HG03469 (cell line): ENCODE measurements at regions not wholly inside any gene's neighbourhood (a gene's known extent, or its start where the extent isn't known, plus 50 kb on each side); places are given as distances from the start of the nearest gene placed in this dataset.

Experiments used
- ATAC-seq: cut with Tn5 transposase; IDR thresholded peaks from one replicate; pipeline ENCODE4 v1.9.1; 2021; ENCODE audit warnings: mild to moderate bottlenecking, moderate library complexity, moderate number of reproducible peaks; ENCODE audit not compliant: unreplicated experiment

DNA sequence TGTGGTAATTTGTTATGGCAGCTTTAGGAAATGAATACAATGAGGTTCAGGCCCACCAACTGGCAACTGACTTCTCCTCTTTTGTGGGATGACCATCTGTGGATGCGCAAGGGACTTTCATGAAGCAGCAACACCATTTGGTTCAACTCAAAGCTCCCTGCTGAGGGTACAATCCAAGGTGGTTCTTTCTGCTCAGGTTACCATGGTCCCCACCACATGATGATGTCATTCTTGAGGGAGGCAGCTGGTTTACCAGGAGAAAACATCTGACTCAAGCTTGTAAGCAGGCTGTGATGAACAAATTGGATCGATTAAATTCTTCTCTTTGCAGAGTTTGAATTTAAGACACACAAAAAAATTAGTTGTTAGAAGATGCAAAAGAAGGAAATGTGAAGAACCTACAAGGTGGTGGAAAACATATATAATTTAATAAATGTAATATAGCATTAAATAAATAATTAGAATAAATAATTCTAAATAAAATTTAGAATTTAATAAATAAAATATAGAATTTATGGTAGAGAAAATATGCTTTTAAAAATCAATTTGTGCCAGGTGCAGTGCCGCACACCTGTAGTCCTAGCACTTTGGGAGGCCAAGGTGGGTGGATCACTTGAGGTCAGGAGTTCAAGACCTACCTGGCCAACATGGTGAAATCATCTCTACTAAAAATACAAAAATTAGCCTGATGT is 67.6 kb upstream of the ANKFN1 start:
- ATAC-seq = no peak

DNA sequence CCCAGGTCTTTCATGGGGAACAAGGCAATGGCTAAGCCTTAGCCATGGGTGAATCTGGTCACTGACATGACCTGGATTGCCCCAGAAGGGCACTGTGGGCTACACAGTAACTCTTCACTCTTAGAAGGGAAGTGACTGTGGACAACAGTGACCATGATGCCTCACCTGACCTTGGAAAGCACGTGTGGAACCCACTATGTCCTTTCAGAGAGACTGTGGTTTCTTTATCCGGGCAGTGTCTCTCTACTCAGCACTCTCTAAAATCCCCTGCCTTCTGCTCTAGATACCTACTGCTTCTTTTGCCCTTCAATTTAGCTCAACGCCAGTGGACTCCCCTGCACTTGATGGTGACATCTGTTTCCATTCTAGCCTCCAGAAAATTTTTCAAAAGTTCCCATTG is 66.1 kb upstream of the ANKFN1 start:
- ATAC-seq = no peak

DNA sequence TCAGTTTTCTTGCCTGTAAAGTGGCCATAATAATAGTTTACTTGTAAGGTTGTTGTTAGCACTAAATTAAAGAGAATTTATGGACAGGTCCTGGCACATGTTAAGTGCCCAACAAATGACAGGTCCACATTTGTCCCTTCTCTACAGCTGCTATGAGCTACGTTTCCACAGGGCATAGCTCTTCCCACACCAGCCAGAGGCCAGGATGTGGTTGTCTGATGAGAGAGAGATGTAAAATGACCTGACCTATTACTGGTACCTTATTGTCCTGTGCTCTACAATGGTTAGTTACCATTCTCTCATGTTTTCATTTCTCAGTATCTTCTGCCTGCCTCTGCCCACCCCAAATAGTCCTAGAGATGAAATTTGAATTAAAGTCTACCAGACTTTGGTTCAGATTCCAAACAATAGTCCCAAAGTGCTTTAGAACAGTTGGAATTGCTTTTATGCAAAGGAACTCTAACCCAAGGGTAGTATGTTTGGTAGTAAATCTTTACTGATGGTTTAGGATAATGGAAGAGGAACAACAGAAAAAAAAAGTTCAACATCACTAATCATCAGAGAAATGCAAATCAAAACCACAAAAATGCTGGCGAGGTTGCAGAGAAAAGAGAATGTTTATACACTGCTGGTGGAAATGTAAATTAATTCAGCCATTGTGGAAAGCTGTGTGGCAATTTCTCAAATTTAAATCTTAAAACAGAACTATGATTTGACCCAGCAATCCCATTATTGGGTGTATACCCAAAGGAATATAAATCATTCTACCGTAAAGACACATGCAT is 57.1 kb upstream of the ANKFN1 start:
- ATAC-seq = no peak

- ATAC-seq = no peak
These were observed 54.5 kb upstream of the ANKFN1 start for GRCh38 chr17:56098746-56099145.

DNA sequence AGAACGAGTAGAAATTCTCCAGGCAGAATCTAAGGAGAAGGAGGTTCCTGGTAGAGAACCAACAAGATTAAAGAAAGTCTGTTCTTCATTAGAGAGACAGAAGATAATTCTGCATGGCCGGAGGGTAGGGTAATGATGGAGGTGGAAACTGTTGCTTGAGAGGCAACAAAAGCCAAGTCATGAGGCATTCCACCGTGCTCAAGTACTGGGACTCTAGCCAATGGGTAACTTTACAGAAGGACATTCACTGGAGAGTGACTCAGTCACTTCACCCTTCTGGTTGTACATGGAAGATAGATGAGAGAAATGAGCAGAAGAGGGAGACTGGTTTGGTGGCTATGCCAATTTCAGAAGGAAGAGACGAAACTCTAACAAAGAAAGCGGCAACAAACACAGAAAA is 53.6 kb upstream of the ANKFN1 start:
- no peak for ATAC-seq
